Naive thymus-derived CD8-positive, alpha-beta T cell (primary cell): ENCODE measurements at regions not wholly inside any gene's neighbourhood (a gene's known extent, or its start where the extent isn't known, plus 50 kb on each side); places are given as distances from the start of the nearest gene placed in this dataset.

Experiments
- ATAC-seq, 2 donors: fragments of 150-1000 bp; cut with Tn5 transposase in 1 of 2; sonication (Bioruptor Pico), chemical (Tn5 transposase) in 1 of 2; 1 replicate in 1 of 2; 2 replicates in 1 of 2; pipeline ENCODE4 v1.10.0; 2021; ENCODE audit warnings: mild to moderate bottlenecking in 2 of 2, moderate library complexity in 2 of 2
- POLR2A ChIA-PET: fragments of 350-600 bp; sonication (Branson Sonifier 250); formaldehyde crosslinking; loops from one replicate; lab custom pipeline; 2021; ENCODE audit warnings: antibody characterized with exemption; lab: Charles Lee
- DNase-seq, 10 donors: peaks; one replicate each; pipeline versions ENCODE4 v3.0.0 to v3.0.0-alpha.2; 2020 to 2022
- H3K27ac Mint-ChIP-seq, 10 donors: one replicate each; pipeline ENCODE4 v1.8.0; 2020 to 2022; ENCODE audit warnings: mild to moderate bottlenecking in 10 of 10, mixed read lengths in 10 of 10, moderate library complexity in 4 of 10, inconsistent platforms in 1 of 10
- H3K27me3 Mint-ChIP-seq, 5 donors: one replicate each; pipeline ENCODE4 v1.8.0; 2021 to 2022; ENCODE audit warnings: mixed read lengths in 5 of 5
- H3K36me3 Mint-ChIP-seq, 3 donors: one replicate each; pipeline ENCODE4 v1.8.0; 2020 to 2022; ENCODE audit warnings: mixed read lengths in 3 of 3, mild to moderate bottlenecking in 2 of 3, inconsistent platforms in 1 of 3
- H3K4me1 Mint-ChIP-seq, 4 donors: one replicate each; pipeline ENCODE4 v1.8.0; 2021 to 2022; ENCODE audit warnings: mixed read lengths in 4 of 4
- H3K4me3 Mint-ChIP-seq, 10 donors: one replicate each; pipeline ENCODE4 v1.8.0; 2020 to 2022; ENCODE audit warnings: mild to moderate bottlenecking in 10 of 10, mixed read lengths in 10 of 10, moderate library complexity in 6 of 10, inconsistent platforms in 1 of 10
- H3K9me3 Mint-ChIP-seq, 9 donors: one replicate each; pipeline ENCODE4 v1.8.0; 2020 to 2022; ENCODE audit warnings: mixed read lengths in 9 of 9, mild to moderate bottlenecking in 3 of 9, inconsistent platforms in 1 of 9, moderate library complexity in 1 of 9

GRCh38 chr1:238558156-238558555 lies 667.4 kb upstream of the ZP4 start:
- DNase-seq (no peak), ATAC-seq (no peak)
- Mint-ChIP-seq H3K4me3 (no peak overlapping the region), H3K27ac (no peak overlapping the region), H3K36me3 (no peaks in the 10 kb centered on the region), H3K27me3 (no peaks in the 10 kb centered on the region), H3K4me1 (no peaks in the 10 kb centered on the region), H3K9me3 (peaks cover 0 to 16% (median 5%) of the 10 kb centered on the region in 9 donors)
- POLR2A ChIA-PET, result no interaction called here

DNA sequence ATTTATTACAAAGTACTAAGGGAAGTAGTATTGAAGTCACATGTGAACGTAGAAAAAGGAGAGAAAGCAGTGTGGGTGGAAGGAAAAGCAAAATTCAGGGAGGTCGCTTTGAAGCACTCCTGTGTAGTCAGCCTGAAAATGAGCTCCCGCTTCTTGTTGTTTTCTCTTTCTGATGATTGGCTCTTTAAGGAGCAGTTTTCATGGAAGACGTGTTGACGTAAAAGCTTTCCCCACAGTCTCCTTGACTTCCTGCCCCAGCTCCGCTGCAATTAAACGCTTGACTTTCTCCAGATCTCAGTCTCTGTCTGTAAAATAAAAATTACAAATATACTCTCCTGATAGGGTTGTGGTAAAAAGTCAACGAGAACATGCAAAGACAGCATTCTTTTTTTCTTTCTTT lies 661.5 kb upstream of the ZP4 start:
- H3K36me3 Mint-ChIP-seq, result no peaks in the 10 kb centered on the region
- H3K4me1 Mint-ChIP-seq, result no peaks in the 10 kb centered on the region
- DNase-seq (no peak), ATAC-seq (no peak)
- H3K27me3 Mint-ChIP-seq, result no peaks in the 10 kb centered on the region
- POLR2A ChIA-PET, result no interaction called here
- no peak overlapping the region for H3K4me3 Mint-ChIP-seq
- no peak overlapping the region for H3K27ac Mint-ChIP-seq
- peaks cover 0 to 14% (median 3%) of the 10 kb centered on the region in 9 donors for H3K9me3 Mint-ChIP-seq

- Mint-ChIP-seq H3K9me3 (peaks cover 0 to 17% (median 3%) of the 10 kb centered on the region in 9 donors), H3K27ac (no peak overlapping the region), H3K4me3 (no peak overlapping the region), H3K4me1 (no peaks in the 10 kb centered on the region), H3K36me3 (no peaks in the 10 kb centered on the region), H3K27me3 (no peaks in the 10 kb centered on the region)
- no peak for ATAC-seq
- no peak for DNase-seq
- POLR2A ChIA-PET, result no interaction called here
Measured at GRCh38 chr1:238549137-238549536, 658.4 kb upstream of the ZP4 start.

- H3K4me3 Mint-ChIP-seq, result no peak overlapping the region
- H3K36me3 Mint-ChIP-seq, result no peaks in the 10 kb centered on the region
- H3K9me3 Mint-ChIP-seq, result peaks cover 0 to 23% (median 3%) of the 10 kb centered on the region in 9 donors
- no peak overlapping the region for H3K27ac Mint-ChIP-seq
- no peaks in the 10 kb centered on the region for H3K4me1 Mint-ChIP-seq
- ATAC-seq, result no peak
- no peaks in the 10 kb centered on the region for H3K27me3 Mint-ChIP-seq
- DNase-seq, result no peak
- POLR2A ChIA-PET, result no interaction called here
Measured at GRCh38 chr1:238546118-238546517, 655.4 kb upstream of the ZP4 start.

GRCh38 chr1:238537641-238538040 lies 646.9 kb upstream of the ZP4 start:
- H3K36me3 Mint-ChIP-seq, result no peaks in the 10 kb centered on the region
- ATAC-seq, result no peak

GRCh38 chr1:238530209-238530851 lies 639.6 kb upstream of the ZP4 start:
- no peaks in the 10 kb centered on the region for H3K27me3 Mint-ChIP-seq
- H3K36me3 Mint-ChIP-seq, result no peaks in the 10 kb centered on the region
- DNase-seq (no peak), ATAC-seq (no peak)
- POLR2A ChIA-PET, result no interaction called here
- H3K4me3 Mint-ChIP-seq, result no peak overlapping the region
- H3K27ac Mint-ChIP-seq, result no peak overlapping the region
- H3K4me1 Mint-ChIP-seq, result no peaks in the 10 kb centered on the region
- H3K9me3 Mint-ChIP-seq, result peaks cover 0 to 12% (median 5%) of the 10 kb centered on the region in 9 donors

More at GRCh38 chr1:238537641-238538040, 646.9 kb upstream of the ZP4 start:
- Mint-ChIP-seq H3K4me1 (no peaks in the 10 kb centered on the region), H3K27me3 (no peaks in the 10 kb centered on the region), H3K9me3 (peaks cover 0 to 12% (median 5%) of the 10 kb centered on the region in 9 donors), H3K27ac (no peak overlapping the region), H3K4me3 (no peak overlapping the region)
- POLR2A ChIA-PET, result no interaction called here
- DNase-seq, result no peak

DNA sequence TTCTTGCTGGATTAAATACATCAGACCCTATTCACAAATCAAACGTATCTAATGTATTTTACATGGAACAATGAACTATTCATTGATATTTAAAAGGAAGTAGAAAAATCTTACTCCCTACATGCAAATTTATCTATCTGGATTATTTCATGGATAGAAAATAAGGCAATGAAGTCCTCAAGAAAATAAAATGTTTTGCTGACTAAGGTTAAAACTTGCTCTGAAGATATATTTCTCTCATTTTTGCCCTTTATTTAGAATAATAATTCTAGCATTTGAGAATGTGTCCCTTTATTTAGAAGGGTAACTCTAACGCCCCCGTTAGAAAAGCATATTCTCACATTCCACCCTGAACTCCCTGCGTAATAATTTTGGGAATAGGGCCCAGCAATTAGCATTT lies 627.0 kb upstream of the ZP4 start:
- no peak overlapping the region for H3K27ac Mint-ChIP-seq
- no peaks in the 10 kb centered on the region for H3K36me3 Mint-ChIP-seq
- ATAC-seq, result no peak
- H3K27me3 Mint-ChIP-seq, result no peaks in the 10 kb centered on the region
- H3K4me1 Mint-ChIP-seq, result no peaks in the 10 kb centered on the region
- no peak overlapping the region for H3K4me3 Mint-ChIP-seq
- POLR2A ChIA-PET, result no interaction called here
- DNase-seq, result no peak
- peaks cover 0 to 28% (median 15%) of the 10 kb centered on the region in 9 donors for H3K9me3 Mint-ChIP-seq

DNA sequence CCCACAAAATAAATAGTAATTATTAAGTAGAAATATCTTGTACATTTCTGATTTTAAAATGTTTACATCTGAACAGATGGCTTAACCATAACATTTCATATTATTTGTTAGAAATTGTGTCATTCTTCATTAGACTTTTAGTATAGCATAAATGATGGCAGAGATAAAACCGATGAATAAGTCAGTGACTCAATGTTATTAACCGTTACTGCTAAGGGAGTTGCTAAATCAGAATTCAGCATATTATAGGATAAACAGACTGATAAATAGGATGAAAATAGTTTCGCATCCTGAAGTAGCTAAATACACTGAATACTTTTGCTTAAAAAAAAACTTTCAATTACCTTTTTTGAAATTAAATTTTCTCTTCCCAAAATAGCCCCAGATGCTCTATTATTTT lies 610.6 kb upstream of the ZP4 start:
- no peaks in the 10 kb centered on the region for H3K4me1 Mint-ChIP-seq

DNA sequence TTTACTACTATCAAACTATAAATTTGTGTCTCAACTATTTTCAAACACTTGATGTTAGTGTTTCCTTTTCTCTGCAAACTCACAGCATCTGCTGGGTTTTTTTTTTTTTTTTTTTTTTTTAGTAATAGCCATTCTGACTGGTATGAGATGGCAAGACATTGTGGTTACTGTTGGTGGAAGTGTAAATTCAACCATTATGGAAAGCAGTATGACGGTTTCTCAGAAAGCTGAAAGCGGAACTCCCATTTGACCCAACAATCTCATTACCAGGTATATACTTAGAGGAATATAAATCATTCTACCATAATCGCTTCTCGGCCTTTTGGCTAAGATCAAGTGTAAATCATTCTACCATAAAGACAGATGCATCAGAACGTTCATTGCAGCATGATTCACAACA lies 608.3 kb upstream of the ZP4 start:
- no peak for ATAC-seq
- POLR2A ChIA-PET, result no interaction called here
- DNase-seq, result no peak
- Mint-ChIP-seq H3K27ac (no peak overlapping the region), H3K27me3 (no peaks in the 10 kb centered on the region), H3K4me3 (no peak overlapping the region), H3K4me1 (no peaks in the 10 kb centered on the region), H3K9me3 (peaks cover 0 to 43% (median 10%) of the 10 kb centered on the region in 9 donors), H3K36me3 (no peaks in the 10 kb centered on the region)

More for the DNA sequence above, 610.6 kb upstream of the ZP4 start:
- no peaks in the 10 kb centered on the region for H3K27me3 Mint-ChIP-seq
- POLR2A ChIA-PET, result no interaction called here
- peaks cover 0 to 43% (median 11%) of the 10 kb centered on the region in 9 donors for H3K9me3 Mint-ChIP-seq
- no peak for DNase-seq
- ATAC-seq, result no peak
- H3K27ac Mint-ChIP-seq, result no peak overlapping the region
- no peaks in the 10 kb centered on the region for H3K36me3 Mint-ChIP-seq
- no peak overlapping the region for H3K4me3 Mint-ChIP-seq

- Mint-ChIP-seq H3K27ac (no peak overlapping the region), H3K36me3 (no peaks in the 10 kb centered on the region), H3K9me3 (peaks cover 0 to 4% (median 0%) of the 10 kb centered on the region in 9 donors), H3K27me3 (no peaks in the 10 kb centered on the region), H3K4me3 (no peak overlapping the region), H3K4me1 (no peaks in the 10 kb centered on the region)
- POLR2A ChIA-PET, result no interaction called here
- no peak for ATAC-seq
- DNase-seq, result no peak
Measured at GRCh38 chr1:238492271-238492670, 601.5 kb upstream of the ZP4 start.

DNA sequence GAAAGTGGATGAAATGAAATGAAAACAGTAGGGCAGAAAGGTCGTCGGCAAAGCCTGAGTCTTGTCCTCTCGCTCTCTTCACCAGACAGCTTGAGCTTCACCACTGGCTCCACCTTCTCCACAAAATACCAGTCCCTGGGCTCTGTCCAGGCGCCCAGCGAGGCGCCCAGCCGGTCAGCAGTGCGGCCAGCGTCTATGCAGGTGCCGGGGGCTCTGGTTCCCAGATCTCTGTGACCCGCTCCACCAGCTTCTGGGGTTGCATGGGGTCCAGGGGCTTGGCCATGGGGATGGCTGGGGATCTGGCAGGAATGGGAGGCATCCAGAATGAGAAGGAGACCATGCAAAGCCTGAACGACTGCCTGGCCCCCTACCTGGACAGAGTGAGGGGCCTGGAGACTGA lies 600.5 kb upstream of the ZP4 start:
- Mint-ChIP-seq H3K4me1 (no peaks in the 10 kb centered on the region), H3K27ac (no peak overlapping the region), H3K9me3 (peaks cover 0 to 11% (median 0%) of the 10 kb centered on the region in 9 donors), H3K36me3 (no peaks in the 10 kb centered on the region), H3K4me3 (no peak overlapping the region), H3K27me3 (no peaks in the 10 kb centered on the region)
- DNase-seq (no peak), ATAC-seq (no peak)
- POLR2A ChIA-PET, result no interaction called here

DNA sequence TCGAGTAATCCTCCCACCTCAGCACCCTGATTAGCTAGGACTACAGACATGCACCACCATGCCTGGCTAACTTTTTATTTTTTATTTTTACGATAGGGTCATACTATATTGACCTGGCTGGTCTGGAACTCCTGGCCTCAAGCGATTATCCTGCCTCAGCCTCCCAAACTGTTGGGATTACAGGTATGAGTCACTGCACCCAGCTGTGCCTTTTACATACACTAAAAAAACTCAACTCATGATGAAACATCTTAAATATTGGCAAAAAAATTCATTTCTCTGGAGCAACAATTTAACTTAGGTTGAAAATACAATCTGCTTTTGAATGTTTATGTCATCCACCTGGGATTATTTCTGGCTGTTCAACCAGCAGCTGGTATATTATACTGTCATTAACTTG lies 598.3 kb upstream of the ZP4 start:
- no peak overlapping the region for H3K4me3 Mint-ChIP-seq
- H3K27ac Mint-ChIP-seq, result no peak overlapping the region
- ATAC-seq (no peak), DNase-seq (no peak)
- no peaks in the 10 kb centered on the region for H3K4me1 Mint-ChIP-seq
- POLR2A ChIA-PET, result no interaction called here
- H3K9me3 Mint-ChIP-seq, result peaks cover 0 to 11% (median 0%) of the 10 kb centered on the region in 9 donors
- no peaks in the 10 kb centered on the region for H3K36me3 Mint-ChIP-seq
- H3K27me3 Mint-ChIP-seq, result no peaks in the 10 kb centered on the region

- Mint-ChIP-seq H3K4me1 (no peaks in the 10 kb centered on the region), H3K36me3 (no peaks in the 10 kb centered on the region), H3K9me3 (peaks cover 0 to 11% (median 0%) of the 10 kb centered on the region in 9 donors), H3K4me3 (no peak overlapping the region), H3K27ac (peak overlapping the region in 1 of 10 donors; percentile 4), H3K27me3 (no peaks in the 10 kb centered on the region)
- ATAC-seq, result no peak
- DNase-seq, result no peak
- POLR2A ChIA-PET, result no interaction called here
Measured at GRCh38 chr1:238488401-238488800, 597.7 kb upstream of the ZP4 start.

- no peaks in the 10 kb centered on the region for H3K36me3 Mint-ChIP-seq
- no peaks in the 10 kb centered on the region for H3K27me3 Mint-ChIP-seq
- no peak overlapping the region for H3K27ac Mint-ChIP-seq
- H3K4me1 Mint-ChIP-seq, result no peaks in the 10 kb centered on the region
- ATAC-seq (no peak), DNase-seq (no peak)
- peaks cover 0 to 11% (median 0%) of the 10 kb centered on the region in 9 donors for H3K9me3 Mint-ChIP-seq
- POLR2A ChIA-PET, result no interaction called here
- H3K4me3 Mint-ChIP-seq, result no peak overlapping the region
Measured at GRCh38 chr1:238487931-238488330, 597.2 kb upstream of the ZP4 start.
